B cell (primary cell): ENCODE measurements at regions not wholly inside any gene's neighbourhood (a gene's known extent, or its start where the extent isn't known, plus 50 kb on each side); places are given as distances from the start of the nearest gene placed in this dataset.

Source experiments
- ATAC-seq: fragments of 200-7000 bp; cut with Tn5 transposase; one replicate; pipeline ENCODE4 v1.10.0; 2021; ENCODE audit warnings: low read depth, mild to moderate bottlenecking, moderate number of reproducible peaks, moderate library complexity
- CTCF ChIA-PET: fragments of 350-600 bp; sonication (Branson Sonifier 250); formaldehyde crosslinking; loops from one replicate; lab custom pipeline; 2021; ENCODE audit warnings: antibody characterized with exemption, inconsistent platforms; lab: Charles Lee
- POLR2A ChIA-PET: fragments of 350-600 bp; sonication (Branson Sonifier 250); formaldehyde crosslinking; loops from one replicate; lab custom pipeline; 2021; ENCODE audit warnings: antibody characterized with exemption; lab: Charles Lee
- DNase-seq: peaks from one replicate; pipeline ENCODE4 v3.0.0; 2013
- H2AFZ ChIP-seq: 2 replicates; pipeline ENCODE4 v1.6.1; 2012; ENCODE audit warnings: mild to moderate bottlenecking, low read depth, low read length; ENCODE audit not compliant: insufficient read depth, poor library complexity, severe bottlenecking
- H3K27ac ChIP-seq, 2 donors: 1 replicate in 1 of 2; 2 replicates in 1 of 2; pipeline ENCODE4 v1.5.1; 2012 to 2013; ENCODE audit warnings: low read length in 2 of 2, mild to moderate bottlenecking in 2 of 2, moderate library complexity in 1 of 2
- H3K27me3 ChIP-seq, 4 experiments: fragments of 200-600 bp in 1 of 4; sonication (generic) in 1 of 4; replicated peaks in 1 of 4; 1 replicate in 2 of 4; 2 replicates in 2 of 4; pipeline versions ENCODE4 v1.6.1 to v1.7.0; 2013 to 2016; ENCODE audit warnings: low read length in 3 of 4, mild to moderate bottlenecking in 2 of 4, mixed read lengths in 1 of 4, moderate library complexity in 1 of 4; ENCODE audit not compliant: insufficient read depth in 4 of 4, control insufficient read depth in 3 of 4; ENCODE audit errors: control extremely low read depth in 1 of 4
- H3K36me3 ChIP-seq, 2 experiments: replicated peaks in 1 of 2; 1 replicate in 1 of 2; 2 replicates in 1 of 2; pipeline versions ENCODE4 v1.6.1 to v1.7.1; 2013; ENCODE audit warnings: low read length in 1 of 2; ENCODE audit not compliant: insufficient read depth in 2 of 2, control insufficient read depth in 1 of 2; ENCODE audit errors: control extremely low read depth in 1 of 2, extremely low read depth in 1 of 2
- H3K4me1 ChIP-seq, 2 donors: fragments of 200-600 bp in 1 of 2; sonication (generic) in 1 of 2; 1 replicate in 1 of 2; 2 replicates in 1 of 2; pipeline versions ENCODE4 v1.5.1 to v1.6.1; 2013 to 2017; ENCODE audit warnings: low read length in 2 of 2; ENCODE audit not compliant: control insufficient read depth in 2 of 2, insufficient read depth in 2 of 2
- H3K4me2 ChIP-seq: replicated peaks from 2 replicates; pipeline ENCODE3; 2012; ENCODE audit warnings: mild to moderate bottlenecking, low read depth, low read length; ENCODE audit not compliant: poor library complexity, severe bottlenecking
- H3K4me3 ChIP-seq, 5 experiments: fragments of 200-600 bp in 1 of 5; sonication (generic) in 1 of 5; 1 replicate in 3 of 5; 2 replicates in 2 of 5; pipeline versions ENCODE4 v1.5.1 to v1.7.0; 2011 to 2016; ENCODE audit warnings: low read length in 4 of 5, mild to moderate bottlenecking in 4 of 5, low read depth in 2 of 5, control low read depth in 1 of 5, moderate library complexity in 1 of 5; ENCODE audit not compliant: insufficient read depth in 1 of 5; ENCODE audit errors: control extremely low read depth in 1 of 5, extremely low read depth in 1 of 5
- H3K79me2 ChIP-seq: fragments of 200-600 bp; sonication (generic); one replicate; pipeline ENCODE4 v1.6.0; 2016; ENCODE audit warnings: low read length; ENCODE audit not compliant: control insufficient read depth, insufficient read depth
- H3K9ac ChIP-seq: fragments of 200-600 bp; sonication (generic); 2 replicates; pipeline ENCODE4 v1.6.1; 2017; ENCODE audit warnings: mild to moderate bottlenecking, low read length, moderate library complexity
- H3K9me3 ChIP-seq, 3 donors: one replicate each; pipeline versions ENCODE4 v1.6.1 to v1.7.1; 2013; ENCODE audit warnings: low read length in 2 of 3; ENCODE audit not compliant: control insufficient read depth in 2 of 3, insufficient read depth in 1 of 3; ENCODE audit errors: control extremely low read depth in 1 of 3
- H4K20me1 ChIP-seq: 2 replicates; pipeline ENCODE4 v1.6.0; 2012; ENCODE audit warnings: mild to moderate bottlenecking, low read length; ENCODE audit not compliant: insufficient read depth, control insufficient read depth, poor library complexity, severe bottlenecking
- H3K27ac Mint-ChIP-seq: one replicate; pipeline ENCODE4 v1.8.0; 2021; ENCODE audit warnings: mixed read lengths
- H3K27me3 Mint-ChIP-seq: one replicate; pipeline ENCODE4 v1.8.0; 2021; ENCODE audit warnings: mixed read lengths
- H3K4me1 Mint-ChIP-seq: one replicate; pipeline ENCODE4 v1.8.0; 2021; ENCODE audit warnings: mixed read lengths
- H3K4me3 Mint-ChIP-seq: one replicate; pipeline ENCODE4 v1.8.0; 2021; ENCODE audit warnings: mixed read lengths
- H3K9me3 Mint-ChIP-seq: one replicate; pipeline ENCODE4 v1.8.0; 2022; ENCODE audit warnings: mixed read lengths; ENCODE audit not compliant: insufficient read depth
- EZH2 ChIP-seq: IDR thresholded peaks from 2 replicates; pipeline ENCODE4 v1.6.1; 2012; ENCODE audit warnings: borderline replicate concordance, low read depth, mild to moderate bottlenecking, moderate library complexity, low read length; ENCODE audit not compliant: insufficient read depth, poor library complexity, severe bottlenecking
- WGBS: methylation state at CpG from one replicate; pipeline ENCODE4 v1.1.5; 2013; ENCODE audit warnings: missing lambda C conversion rate; ENCODE audit not compliant: insufficient coverage; 5-methylcytosine and 5-hydroxymethylcytosine counted together
- intact Hi-C: fragments of 100-400 bp; cut with micrococcal nuclease; formaldehyde crosslinking; loops from one replicate; pipeline ENCODE4 v1.10.0; 2022
- TF ChIP-seq, protein P1 (sequence below): fragments of 200-600 bp; IDR thresholded peaks from one replicate; pipeline ENCODE4 v1.8.0; 2022; ENCODE audit warnings: antibody characterized with exemption, mild to moderate bottlenecking

DNA sequence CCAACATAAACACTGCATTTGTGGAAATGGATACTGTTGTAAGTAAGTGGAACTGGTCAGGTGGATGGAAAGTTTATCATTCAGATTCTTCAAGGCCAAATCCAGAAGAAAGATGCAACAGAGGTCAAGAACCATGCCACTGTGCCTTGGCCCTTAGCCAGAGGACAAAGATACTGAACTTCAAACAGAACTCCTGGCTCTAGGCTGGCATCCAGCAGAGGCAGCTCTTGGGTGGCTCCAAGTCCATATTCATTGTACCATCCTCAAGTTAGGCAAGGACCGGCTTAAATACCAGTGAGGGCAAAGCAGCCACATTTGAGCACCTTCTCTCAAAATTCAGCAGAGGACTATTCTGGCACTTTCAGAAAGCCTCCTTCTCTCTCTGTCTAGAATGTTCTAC, 53.2 kb downstream of the DNAAF9 start:
- 100% methylated on average over 1 of the region's 1 CpG for WGBS
- Histone ChIP-seq H4K20me1 (no peaks in the 10 kb centered on the region), H3K9ac (no peak overlapping the region), H3K27me3 (no peaks in the 10 kb centered on the region), H3K4me3 (no peak overlapping the region), H3K4me2 (no peak overlapping the region), H3K4me1 (no peaks in the 10 kb centered on the region), H3K36me3 (no peaks in the 10 kb centered on the region), H3K79me2 (no peaks in the 10 kb centered on the region), H2AFZ (no peak overlapping the region), H3K27ac (no peak overlapping the region), H3K9me3 (no peaks in the 10 kb centered on the region)
- POLR2A ChIA-PET: no interaction called here
- H3K27me3 Mint-ChIP-seq: no peaks in the 10 kb centered on the region
- no peak for TF ChIP-seq EZH2
- TF ChIP-seq, protein P1, sequence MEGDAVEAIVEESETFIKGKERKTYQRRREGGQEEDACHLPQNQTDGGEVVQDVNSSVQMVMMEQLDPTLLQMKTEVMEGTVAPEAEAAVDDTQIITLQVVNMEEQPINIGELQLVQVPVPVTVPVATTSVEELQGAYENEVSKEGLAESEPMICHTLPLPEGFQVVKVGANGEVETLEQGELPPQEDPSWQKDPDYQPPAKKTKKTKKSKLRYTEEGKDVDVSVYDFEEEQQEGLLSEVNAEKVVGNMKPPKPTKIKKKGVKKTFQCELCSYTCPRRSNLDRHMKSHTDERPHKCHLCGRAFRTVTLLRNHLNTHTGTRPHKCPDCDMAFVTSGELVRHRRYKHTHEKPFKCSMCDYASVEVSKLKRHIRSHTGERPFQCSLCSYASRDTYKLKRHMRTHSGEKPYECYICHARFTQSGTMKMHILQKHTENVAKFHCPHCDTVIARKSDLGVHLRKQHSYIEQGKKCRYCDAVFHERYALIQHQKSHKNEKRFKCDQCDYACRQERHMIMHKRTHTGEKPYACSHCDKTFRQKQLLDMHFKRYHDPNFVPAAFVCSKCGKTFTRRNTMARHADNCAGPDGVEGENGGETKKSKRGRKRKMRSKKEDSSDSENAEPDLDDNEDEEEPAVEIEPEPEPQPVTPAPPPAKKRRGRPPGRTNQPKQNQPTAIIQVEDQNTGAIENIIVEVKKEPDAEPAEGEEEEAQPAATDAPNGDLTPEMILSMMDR: no peak
- no peaks in the 10 kb centered on the region for H3K4me1 Mint-ChIP-seq
- ATAC-seq: no peak
- DNase-seq: no peak
- H3K4me3 Mint-ChIP-seq: no peak overlapping the region
- no peaks in the 10 kb centered on the region for H3K9me3 Mint-ChIP-seq
- no peak overlapping the region for H3K27ac Mint-ChIP-seq
- CTCF ChIA-PET: no interaction called here
- intact Hi-C loops: no loop called here

DNA sequence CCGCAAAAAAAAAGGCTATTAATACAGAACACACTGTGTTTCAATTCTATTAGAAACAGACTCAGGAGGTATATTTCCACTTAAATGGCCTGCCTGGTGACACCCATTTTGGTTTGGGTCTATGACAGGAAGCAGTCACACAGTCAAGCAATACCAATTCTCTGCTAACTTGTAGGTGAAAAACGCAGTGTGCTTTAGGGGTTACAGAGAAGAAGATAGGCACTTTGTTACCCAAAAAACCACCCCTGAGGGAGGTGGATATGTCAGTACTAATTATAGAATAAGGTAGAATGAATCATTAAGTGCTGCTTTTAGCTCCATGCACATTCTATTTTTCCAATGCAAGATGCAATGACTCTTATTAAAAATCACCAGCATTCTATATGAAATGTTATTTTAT, 53.8 kb downstream of the DNAAF9 start:
- ChIA-PET POLR2A (no interaction called here), CTCF (no interaction called here)
- no peak overlapping the region for H3K4me3 Mint-ChIP-seq
- H3K27me3 ChIP-seq: no peaks in the 10 kb centered on the region
- no peaks in the 10 kb centered on the region for H3K27me3 Mint-ChIP-seq
- no peak overlapping the region for H3K4me2 ChIP-seq
- no peaks in the 10 kb centered on the region for H3K4me1 Mint-ChIP-seq
- no peaks in the 10 kb centered on the region for H3K4me1 ChIP-seq
- H3K9me3 Mint-ChIP-seq: no peaks in the 10 kb centered on the region
- H3K36me3 ChIP-seq: no peaks in the 10 kb centered on the region
- H3K27ac Mint-ChIP-seq: no peak overlapping the region
- no peak for TF ChIP-seq EZH2
- TF ChIP-seq, protein P1: no peak
- WGBS: no CpG with 5 or more reads among the region's 2 CpGs
- DNase-seq: no peak
- H2AFZ ChIP-seq: no peak overlapping the region
- no peak overlapping the region for H3K4me3 ChIP-seq
- H3K9ac ChIP-seq: no peak overlapping the region
- H4K20me1 ChIP-seq: no peaks in the 10 kb centered on the region
- H3K9me3 ChIP-seq: no peaks in the 10 kb centered on the region
- intact Hi-C loops: no loop called here
- no peaks in the 10 kb centered on the region for H3K79me2 ChIP-seq
- ATAC-seq: no peak
- no peak overlapping the region for H3K27ac ChIP-seq
